SK-N-SH (cell line): ENCODE measurements at regions not wholly inside any gene's neighbourhood (a gene's known extent, or its start where the extent isn't known, plus 50 kb on each side); places are given as distances from the start of the nearest gene placed in this dataset.

ENCODE experiments used
- CHD2 ChIP-seq: fragments of 150-350 bp; IDR thresholded peaks from 2 replicates; pipeline ENCODE4 v1.6.1; 2018; ENCODE audit warnings: low read length; ENCODE audit not compliant: partially characterized antibody
- EP300 ChIP-seq, 2 experiments: IDR thresholded peaks; 2 replicates each; pipeline versions ENCODE4 v1.4.0 to v1.6.1; 2012; ENCODE audit warnings: borderline replicate concordance in 1 of 2, low read depth in 1 of 2, low read length in 1 of 2
- FOXJ3 ChIP-seq: sonication (generic); formaldehyde crosslinking; IDR thresholded peaks from 2 replicates; pipeline ENCODE4 v1.5.1; 2020; ENCODE audit warnings: mild to moderate bottlenecking, missing genetic modification reagents
- GABPA ChIP-seq: IDR thresholded peaks from 2 replicates; pipeline ENCODE4 v1.4.0; 2012; ENCODE audit warnings: low read depth, mild to moderate bottlenecking
- NRF1 ChIP-seq: IDR thresholded peaks from 2 replicates; pipeline ENCODE4 v1.6.1; 2012; ENCODE audit warnings: low read depth, mild to moderate bottlenecking, low read length
- POLR2AphosphoS5 ChIP-seq: IDR thresholded peaks from 2 replicates; pipeline ENCODE4 v1.6.1; 2012; ENCODE audit warnings: low read depth, low read length
- TF ChIP-seq, protein P1 (sequence below): fragments of 200-600 bp; sonication (generic); IDR thresholded peaks from 2 replicates; pipeline ENCODE4 v1.6.1; 2017; ENCODE audit warnings: antibody characterized with exemption, mild to moderate bottlenecking, moderate library complexity

GRCh38 chr4:188959424-188959823 is 820.2 kb downstream of the TRIML1 start:
- no peak for TF ChIP-seq POLR2AphosphoS5
- TF ChIP-seq, protein P1, sequence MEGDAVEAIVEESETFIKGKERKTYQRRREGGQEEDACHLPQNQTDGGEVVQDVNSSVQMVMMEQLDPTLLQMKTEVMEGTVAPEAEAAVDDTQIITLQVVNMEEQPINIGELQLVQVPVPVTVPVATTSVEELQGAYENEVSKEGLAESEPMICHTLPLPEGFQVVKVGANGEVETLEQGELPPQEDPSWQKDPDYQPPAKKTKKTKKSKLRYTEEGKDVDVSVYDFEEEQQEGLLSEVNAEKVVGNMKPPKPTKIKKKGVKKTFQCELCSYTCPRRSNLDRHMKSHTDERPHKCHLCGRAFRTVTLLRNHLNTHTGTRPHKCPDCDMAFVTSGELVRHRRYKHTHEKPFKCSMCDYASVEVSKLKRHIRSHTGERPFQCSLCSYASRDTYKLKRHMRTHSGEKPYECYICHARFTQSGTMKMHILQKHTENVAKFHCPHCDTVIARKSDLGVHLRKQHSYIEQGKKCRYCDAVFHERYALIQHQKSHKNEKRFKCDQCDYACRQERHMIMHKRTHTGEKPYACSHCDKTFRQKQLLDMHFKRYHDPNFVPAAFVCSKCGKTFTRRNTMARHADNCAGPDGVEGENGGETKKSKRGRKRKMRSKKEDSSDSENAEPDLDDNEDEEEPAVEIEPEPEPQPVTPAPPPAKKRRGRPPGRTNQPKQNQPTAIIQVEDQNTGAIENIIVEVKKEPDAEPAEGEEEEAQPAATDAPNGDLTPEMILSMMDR: no peak
- no peak for TF ChIP-seq EP300 (IDR thresholded peaks at IDR 0.05; ENCODE audit: borderline replicate concordance in 1 of 2, low read depth in 1 of 2, low read length in 1 of 2)
- no peak for TF ChIP-seq NRF1
- TF ChIP-seq GABPA: no peak
- TF ChIP-seq CHD2: no peak
- no peak for TF ChIP-seq FOXJ3
